HG02981 (cell line): ENCODE measurements at regions not wholly inside any gene's neighbourhood (a gene's known extent, or its start where the extent isn't known, plus 50 kb on each side); places are given as distances from the start of the nearest gene placed in this dataset.

Experiments used
- ATAC-seq: cut with Tn5 transposase; IDR thresholded peaks from one replicate; pipeline ENCODE4 v1.9.1; 2021; ENCODE audit warnings: mild to moderate bottlenecking, moderate library complexity; ENCODE audit not compliant: unreplicated experiment

DNA sequence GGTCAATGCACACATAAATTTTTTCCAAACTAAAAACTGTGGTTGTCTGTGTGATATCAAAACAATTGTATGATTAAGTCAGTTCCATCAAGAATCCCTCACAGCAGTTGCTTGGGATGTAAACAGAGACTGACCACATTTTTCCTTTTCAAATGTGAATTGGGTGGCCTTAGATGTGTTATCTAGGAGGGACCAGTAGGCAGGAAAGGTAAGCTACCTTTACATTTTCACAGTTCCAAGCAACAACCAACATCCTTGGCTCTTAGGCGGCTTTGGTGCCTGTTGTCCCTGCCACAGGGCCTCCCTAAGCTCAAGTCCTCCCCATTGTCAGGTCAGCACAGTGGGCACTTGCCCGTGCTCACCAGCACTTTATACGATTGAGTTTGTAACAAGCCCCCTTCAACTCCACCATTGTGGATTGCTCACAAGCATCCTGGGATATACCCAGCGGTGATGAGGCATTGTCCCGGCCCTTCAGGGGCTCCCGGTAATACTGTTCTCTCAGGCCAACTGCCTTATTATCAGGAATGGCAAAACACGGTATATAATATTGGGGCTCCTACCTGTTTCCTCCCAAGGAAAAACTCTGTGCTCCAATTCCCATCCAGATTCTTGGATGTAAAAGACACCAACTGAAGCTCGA is 114.9 kb upstream of the ANKRD1 start:
- no peak for ATAC-seq

- no peak for ATAC-seq
Measured at GRCh38 chr10:91036807-91037411, 116.0 kb upstream of the ANKRD1 start.

- ATAC-seq: no peak
Measured at GRCh38 chr10:91038971-91039370, 118.1 kb upstream of the ANKRD1 start.

DNA sequence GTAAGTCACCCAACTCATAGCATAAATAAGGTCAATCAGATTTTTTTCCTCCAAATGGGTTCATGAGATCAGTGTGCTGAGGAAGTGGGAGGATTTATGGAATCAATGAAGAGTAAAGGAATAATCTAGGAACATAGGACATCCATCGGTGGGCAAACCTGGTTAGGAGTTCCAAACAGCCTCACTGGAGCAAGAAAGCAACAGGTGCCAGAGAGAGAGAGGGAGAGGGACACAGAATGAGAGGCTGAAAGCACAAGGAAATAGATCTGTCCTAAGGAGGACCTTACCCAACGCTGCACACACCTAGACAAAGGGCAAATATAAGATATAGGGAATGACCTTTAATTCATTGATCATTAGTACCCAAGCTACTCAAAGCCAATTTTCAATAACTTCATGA is 119.5 kb upstream of the ANKRD1 start:
- ATAC-seq: no peak

DNA sequence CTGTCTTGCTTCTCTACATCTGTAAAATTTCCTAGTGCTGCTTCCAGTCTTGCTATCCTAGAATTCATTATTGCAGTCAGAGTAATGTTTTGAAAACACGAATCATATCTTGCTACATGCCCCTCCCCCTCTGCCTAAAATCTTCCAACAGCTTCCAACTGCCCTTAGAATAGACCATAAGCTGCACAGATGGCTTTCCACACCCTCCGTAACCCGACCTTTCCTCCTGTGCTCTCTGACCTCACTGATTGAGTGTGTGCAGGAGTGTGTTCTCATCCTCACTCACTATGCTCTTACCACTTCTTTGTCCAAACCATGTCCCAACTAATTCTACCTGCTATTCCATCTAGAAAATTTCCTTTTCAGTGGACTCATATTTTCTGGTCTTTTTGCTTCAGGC is 121.2 kb upstream of the ANKRD1 start:
- no peak for ATAC-seq

DNA sequence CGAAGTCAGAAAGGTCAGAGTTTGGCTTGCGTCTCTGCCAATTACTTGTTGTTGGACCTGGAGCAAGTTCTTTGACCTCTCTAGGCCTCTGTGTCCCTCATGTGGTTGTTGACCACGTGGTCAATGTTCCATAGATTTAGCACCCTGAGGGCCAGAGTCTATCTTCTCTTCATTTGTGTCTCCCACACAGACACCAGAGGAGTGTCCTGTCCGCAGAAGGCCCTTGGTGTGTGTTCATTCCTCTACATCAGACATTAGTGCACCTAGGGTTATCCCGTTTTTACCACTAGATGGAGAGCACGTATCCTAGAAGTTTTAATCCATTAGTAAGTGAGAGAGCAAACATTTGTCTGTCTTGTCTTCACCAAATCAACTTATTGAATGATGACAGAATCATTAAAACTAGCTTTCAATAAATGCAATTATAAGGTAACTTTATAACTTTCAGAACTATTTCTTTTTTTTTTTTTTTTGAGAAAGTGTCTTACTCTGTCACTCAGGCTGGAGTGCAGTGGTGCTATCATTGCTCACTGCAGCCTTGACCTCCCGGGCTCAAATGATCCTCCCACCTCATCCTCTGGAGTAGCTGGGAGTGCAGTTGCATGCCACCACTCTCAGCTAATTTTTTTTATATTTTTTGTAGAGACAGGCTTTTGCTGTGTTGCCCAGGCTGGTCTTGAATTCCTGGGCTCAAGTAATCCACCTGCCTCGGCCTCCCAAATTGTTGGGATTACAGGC is 122.5 kb upstream of the ANKRD1 start:
- no peak for ATAC-seq

- ATAC-seq: no peak
Measured at GRCh38 chr10:91046869-91047268, 126.0 kb upstream of the ANKRD1 start.

DNA sequence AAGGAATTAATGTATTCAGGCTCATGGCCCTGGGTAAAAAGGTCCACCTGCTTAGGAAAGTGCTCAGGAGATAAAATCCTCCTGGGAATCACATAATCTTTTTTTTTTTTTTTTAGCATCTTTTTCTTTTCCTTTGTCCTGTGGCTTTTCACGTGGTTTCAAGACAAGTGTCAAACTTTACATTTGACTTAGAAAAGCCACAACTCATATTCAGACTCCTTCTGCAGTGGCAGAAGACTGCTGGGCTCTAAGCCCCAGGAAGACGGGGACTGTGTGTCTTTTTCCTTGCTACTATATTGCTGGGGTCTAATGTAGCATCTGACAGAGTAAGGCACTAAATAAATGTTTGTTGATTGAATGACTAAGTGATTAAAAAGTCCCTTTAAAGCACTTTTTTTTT is 127.5 kb upstream of the ANKRD1 start:
- ATAC-seq: no peak

- no peak for ATAC-seq
Measured at GRCh38 chr10:91049296-91049987, 128.6 kb upstream of the ANKRD1 start.

DNA sequence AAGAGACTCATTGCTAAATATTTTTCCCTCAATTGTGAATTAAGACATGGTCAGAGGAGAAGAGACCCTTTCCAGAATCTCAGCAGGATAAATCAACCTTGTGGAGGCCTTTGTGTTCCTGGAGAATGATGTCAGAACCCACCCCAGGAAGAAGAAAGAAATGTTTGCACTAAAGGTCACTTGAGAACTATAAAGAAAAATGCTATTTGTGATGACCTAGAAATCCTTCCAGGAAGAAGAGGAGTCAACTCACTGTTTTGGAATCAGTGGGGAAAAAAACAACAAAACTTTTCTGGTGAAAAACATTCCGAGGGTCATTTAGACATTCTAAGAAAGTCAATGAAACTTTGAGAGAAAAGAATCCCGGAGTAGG is 129.1 kb upstream of the ANKRD1 start:
- ATAC-seq: no peak

GRCh38 chr10:91050371-91051034 is 129.6 kb upstream of the ANKRD1 start:
- no peak for ATAC-seq

DNA sequence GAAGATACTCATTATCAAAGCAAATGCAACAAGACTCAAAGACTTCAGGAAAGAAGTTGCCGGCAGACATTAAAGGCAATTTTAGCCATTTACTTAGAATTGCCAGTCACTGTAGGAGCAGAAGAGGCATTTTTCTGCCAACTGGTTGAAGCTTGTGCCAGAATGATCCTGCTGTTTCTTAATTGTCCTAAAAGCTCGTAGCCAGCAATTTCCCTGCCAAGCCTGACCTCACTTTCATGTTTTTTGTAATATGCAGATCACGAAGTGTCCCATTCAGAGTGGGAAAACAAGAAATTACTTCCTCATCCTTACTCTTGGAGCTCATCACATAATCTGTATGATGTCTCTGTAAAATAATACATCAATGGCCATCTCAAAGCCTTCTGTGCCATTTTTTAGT is 130.9 kb upstream of the ANKRD1 start:
- ATAC-seq: no peak

DNA sequence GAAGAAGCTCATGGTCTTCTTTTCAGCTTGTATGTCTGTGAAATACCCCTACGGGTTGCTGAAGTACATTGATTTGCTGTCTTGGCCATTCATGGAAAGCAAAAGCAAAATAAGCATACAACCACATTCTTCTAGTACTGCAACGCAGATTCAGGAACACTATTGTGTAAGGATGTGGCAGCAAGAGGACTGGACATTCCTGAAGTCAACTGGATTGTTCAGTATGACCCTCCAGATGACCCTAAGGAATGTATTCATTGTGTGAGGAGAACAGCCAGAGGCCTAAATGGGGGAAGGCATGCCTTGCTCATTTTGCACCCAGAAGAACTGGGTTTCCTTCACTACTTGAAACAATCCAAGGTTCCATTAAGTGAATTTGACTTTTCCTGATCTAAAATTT is 133.4 kb upstream of the ANKRD1 start:
- ATAC-seq: no peak

DNA sequence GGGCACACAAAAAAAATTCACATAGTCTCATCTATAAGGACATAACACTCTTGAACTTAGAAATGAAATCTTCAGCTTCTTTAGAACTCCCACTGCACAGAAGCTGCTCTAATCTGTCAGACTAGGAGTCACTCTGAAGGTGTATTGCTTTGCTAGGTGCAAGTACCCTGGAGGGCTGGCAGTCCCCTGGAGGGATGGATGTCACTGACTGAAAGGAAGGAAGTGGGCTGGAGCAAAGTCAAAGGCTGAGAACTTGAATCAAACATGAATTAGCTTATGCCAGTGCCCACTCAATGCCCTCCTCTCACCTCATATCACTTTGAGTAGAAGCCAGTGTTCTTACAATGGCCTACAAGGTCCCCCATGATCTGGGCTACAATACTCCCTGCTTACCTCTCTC is 140.3 kb upstream of the ANKRD1 start:
- ATAC-seq: no peak

GRCh38 chr10:91061608-91062007 is 140.7 kb upstream of the ANKRD1 start:
- ATAC-seq: no peak

DNA sequence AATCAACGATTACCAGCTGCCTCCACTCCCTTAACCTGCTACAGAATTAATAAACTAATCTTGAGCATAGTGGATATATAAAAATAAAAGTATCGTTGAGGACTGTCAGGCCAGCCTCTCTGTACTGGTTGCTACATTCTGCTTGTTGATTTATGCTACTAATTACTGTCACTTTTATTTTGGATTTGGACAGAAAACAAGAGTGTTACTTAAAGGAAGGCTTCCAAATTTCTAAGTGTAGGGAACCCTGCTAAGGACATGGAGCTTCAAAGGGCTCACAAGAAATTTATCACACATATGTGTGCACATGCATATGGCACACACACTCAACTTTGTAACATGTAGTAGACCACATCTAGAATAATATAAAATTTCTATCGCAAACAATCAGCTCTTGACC is 141.2 kb upstream of the ANKRD1 start:
- no peak for ATAC-seq

DNA sequence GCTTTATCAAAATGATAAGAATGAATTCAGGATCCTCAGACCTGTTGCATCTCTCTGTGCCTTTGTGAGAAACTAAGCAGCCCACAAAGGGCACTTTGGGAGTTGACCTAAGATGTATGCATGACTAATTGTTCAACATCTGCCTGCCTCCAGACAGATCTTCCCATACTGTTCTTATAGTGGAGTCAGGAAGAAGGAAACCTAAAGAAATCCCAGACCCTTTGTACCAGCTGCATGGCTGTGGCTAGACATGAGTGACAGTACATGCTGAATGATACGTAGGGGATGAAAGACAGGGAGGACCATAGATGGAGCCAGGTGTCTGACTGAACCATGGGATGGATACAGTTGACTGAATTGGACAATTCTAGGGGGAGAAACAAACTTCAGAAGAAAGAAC is 148.7 kb upstream of the PCGF5 start:
- ATAC-seq: no peak

GRCh38 chr10:91073286-91073979 is 147.0 kb upstream of the PCGF5 start:
- ATAC-seq: no peak

- no peak for ATAC-seq
Measured at GRCh38 chr10:91076991-91077548, 143.4 kb upstream of the PCGF5 start.

DNA sequence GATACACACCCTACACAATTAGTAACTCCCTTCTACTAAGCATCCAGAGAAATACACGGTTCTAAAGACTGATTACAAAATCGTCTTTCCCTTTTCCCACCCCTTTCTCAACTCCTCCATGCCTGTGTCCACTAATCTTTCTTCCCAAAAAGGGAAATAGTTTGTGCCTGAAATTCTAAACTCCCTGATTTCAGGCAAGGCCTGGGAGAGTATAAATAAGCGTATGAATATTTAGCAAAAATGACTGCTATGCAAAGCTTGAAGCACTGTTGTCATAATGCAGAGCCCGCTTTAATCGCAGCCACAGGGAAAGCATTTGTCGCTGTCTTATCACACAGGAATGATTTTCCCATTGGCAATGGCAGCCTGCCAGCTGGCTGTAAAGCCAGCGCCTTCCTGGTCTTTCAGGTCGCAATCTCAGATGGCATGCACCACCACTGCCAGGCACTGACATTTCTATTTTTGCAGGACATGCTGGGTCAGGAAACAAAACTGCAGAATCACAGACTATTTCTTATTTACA is 142.9 kb upstream of the PCGF5 start:
- ATAC-seq: no peak
